Endothelial cell of hepatic sinusoid (primary cell): ENCODE measurements at regions not wholly inside any gene's neighbourhood (a gene's known extent, or its start where the extent isn't known, plus 50 kb on each side); places are given as distances from the start of the nearest gene placed in this dataset.

ENCODE experiments used
- in situ Hi-C: cut with HindIII; loops from 2 replicates; pipeline ENCODE4 v1.10.0; 2017; ENCODE audit warnings: low sequenced_read_pairs

DNA sequence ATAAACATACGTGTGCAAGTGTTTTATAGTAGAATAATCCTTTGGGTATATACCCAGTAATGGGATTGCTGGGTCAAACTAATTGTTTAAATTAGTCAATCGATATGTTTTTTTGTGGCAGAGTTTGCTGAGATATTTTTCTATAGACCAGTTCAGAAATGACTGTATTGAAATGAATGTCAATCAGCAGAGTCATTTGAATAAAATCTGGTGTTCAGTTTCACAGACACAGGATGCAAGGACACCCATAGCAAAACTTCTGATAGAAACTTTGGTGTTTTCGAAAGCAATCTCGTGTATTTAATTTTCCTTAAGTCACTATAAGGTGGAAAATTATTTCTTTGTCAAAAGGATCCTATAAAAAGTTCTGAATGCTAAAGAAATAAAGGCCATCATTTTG lies 434.4 kb downstream of the RAP2B start:
- in situ Hi-C loops: loop anchor here (10.0 kb wide), 1 partner anchor 572 kb away; no protein-coding TSS in a partner anchor

DNA sequence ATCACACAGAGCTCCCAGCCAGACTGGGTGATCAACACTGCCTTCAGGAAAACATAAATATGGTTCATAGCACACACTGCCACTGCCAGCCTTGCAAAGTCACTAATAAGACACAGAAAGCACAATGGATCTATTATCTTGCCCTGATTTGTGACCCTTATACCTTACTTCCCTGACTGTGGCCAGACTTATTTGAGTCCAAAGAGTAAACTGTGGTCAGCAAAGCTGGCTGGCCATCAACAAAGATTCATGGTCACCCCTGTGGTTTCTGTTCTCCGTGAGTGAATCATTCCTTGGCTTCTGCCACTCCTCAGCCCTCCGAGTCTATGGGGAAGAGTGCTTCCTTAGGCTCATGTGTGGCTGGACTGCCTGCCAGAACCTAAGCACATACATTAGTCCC lies 437.7 kb downstream of the RAP2B start:
- in situ Hi-C loops: loop anchor here (10.0 kb wide), 1 partner anchor 575 kb away; no protein-coding TSS in a partner anchor

DNA sequence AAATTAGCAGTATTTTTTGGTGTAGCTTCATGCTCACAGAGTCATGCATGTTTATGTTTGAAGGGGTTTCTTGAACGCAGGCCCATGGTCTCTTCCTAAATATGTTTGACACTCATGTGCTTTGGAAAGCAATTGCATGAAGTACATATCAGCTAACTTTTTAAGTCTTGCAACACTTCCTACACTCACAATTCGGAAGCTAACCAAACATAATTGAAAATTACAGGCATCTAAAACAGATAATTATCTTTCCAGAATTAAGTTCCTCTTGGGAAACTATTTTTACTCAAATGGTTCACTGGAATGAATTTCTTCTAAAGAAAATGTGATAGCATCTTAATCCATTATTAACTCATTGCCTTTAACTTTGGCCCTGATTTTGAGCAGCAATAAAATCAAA lies 438.9 kb downstream of the RAP2B start:
- in situ Hi-C loops: no loop called here

GRCh38 chr3:153601374-153601853 lies 439.4 kb downstream of the RAP2B start:
- in situ Hi-C loops: no loop called here

- in situ Hi-C loops: no loop called here
Measured at GRCh38 chr3:153602801-153603200, 440.8 kb downstream of the RAP2B start.

- in situ Hi-C loops: no loop called here
Measured at GRCh38 chr3:153614140-153614539, 452.1 kb downstream of the RAP2B start.

GRCh38 chr3:153614563-153614962 lies 452.5 kb downstream of the RAP2B start:
- in situ Hi-C loops: no loop called here

GRCh38 chr3:153615863-153616262 lies 453.8 kb downstream of the RAP2B start:
- in situ Hi-C loops: no loop called here

DNA sequence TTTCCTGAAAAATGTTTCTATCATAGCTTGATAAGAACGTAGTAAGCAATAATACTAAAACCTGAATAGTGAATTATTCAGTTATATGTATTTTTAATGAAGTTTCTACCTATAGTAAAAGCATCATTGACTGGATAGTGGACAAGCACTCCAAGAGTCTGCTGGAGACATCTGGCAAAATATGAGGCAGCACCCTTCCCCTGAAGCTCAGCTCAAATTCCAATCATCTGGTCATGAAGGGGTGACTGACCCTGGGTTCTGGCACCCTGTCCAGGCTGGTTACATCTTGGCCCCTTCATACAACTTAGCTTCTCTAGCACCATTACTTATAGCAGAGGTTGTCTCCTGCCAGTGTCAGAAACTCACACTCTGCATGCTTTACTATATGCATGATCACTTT lies 455.4 kb downstream of the RAP2B start:
- in situ Hi-C loops: no loop called here

GRCh38 chr3:153618176-153618575 lies 456.1 kb downstream of the RAP2B start:
- in situ Hi-C loops: no loop called here

DNA sequence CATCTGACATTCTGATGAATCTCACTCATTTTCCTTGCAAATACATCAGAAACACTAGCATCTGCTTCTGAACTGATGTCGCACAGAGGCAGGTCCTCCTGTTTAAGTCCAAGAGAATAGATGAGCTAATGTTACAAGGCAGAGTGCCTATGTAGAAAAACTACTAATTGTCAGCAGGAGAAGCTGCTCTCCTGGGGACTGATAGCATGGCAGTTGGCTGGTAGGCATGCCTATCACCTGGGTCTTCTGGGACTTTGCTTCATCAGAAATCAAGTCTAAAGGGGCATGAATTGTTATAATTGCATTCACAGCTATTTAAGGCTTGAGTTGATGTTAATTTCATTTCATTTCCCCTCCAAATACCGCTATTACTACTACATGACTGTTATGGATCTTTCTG lies 457.2 kb downstream of the RAP2B start:
- in situ Hi-C loops: no loop called here

- in situ Hi-C loops: no loop called here
Measured at GRCh38 chr3:153621953-153622352, 459.9 kb downstream of the RAP2B start.

GRCh38 chr3:153623834-153624233 lies 461.8 kb downstream of the RAP2B start:
- in situ Hi-C loops: no loop called here

DNA sequence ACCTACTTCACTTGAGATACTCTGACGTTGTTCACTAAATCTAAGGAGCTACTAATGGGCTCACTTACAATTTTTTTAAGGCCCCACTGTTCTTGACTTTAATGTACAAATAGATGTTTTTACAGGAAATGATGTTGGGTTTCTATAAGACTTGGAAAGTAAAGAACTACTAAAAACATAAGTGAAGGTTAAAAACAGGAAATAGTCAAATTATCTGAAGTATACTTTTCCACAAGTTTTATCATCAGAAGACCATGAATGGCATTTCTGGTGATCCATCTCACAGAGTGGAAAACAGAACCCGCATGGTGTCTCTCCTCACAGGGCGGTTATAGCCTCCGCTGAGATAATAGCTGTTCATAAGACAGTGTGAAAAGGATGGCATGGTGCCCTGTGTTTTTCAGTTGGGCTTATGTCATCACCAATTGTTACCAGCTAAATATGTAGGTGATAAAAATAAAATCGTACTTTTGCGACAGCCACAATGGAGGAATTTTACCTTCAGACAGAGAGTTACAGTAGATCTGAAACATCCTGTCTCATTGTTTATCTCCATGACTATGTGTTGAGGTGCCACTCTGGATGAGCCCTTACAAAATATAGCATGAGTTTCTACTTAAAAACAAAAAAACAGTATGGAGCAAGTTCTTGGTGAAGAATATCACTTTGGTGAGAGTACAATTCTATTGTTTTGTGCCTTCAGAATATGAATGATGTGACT lies 462.4 kb downstream of the RAP2B start:
- in situ Hi-C loops: no loop called here

DNA sequence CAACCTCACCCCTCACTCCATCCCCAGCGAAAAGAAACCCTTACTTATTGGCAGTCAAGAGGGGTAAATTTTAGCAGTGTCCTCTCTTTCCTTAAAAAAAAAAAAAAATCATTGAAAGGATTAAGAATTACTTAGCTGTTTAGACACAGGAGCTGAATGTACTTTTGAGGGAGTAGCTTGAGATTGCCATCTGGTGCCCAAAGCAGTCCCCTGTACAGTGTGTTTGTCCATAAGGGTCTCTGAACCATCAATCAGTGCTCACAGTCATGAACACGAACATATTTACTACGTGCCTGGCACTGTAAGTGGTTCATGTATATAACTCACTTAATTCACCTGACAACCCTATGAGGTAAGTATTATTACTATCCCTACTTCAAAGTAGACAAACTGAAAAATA lies 463.5 kb downstream of the RAP2B start:
- in situ Hi-C loops: no loop called here

- in situ Hi-C loops: no loop called here
Measured at GRCh38 chr3:153626158-153626557, 464.1 kb downstream of the RAP2B start.

GRCh38 chr3:153628591-153628990 lies 466.6 kb downstream of the RAP2B start:
- in situ Hi-C loops: no loop called here

DNA sequence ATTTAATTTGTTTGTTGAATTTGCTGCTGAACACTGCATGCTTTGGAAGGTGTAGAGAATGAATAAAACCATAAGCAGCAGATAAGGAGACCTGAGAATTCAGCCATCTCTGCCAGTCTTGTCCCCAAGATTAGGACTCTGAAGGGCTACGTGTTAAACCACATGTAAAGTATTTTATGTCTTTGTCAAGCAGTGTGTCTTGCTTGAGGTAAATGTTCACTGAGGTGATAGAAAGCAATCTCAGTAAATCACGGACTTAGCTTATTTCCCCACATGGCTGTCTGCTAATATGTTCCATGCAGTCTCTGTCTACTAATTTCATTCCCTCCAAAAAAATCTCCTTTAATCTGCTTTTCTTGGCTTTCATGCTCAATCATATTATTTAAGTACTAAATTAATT lies 467.1 kb downstream of the RAP2B start:
- in situ Hi-C loops: no loop called here

DNA sequence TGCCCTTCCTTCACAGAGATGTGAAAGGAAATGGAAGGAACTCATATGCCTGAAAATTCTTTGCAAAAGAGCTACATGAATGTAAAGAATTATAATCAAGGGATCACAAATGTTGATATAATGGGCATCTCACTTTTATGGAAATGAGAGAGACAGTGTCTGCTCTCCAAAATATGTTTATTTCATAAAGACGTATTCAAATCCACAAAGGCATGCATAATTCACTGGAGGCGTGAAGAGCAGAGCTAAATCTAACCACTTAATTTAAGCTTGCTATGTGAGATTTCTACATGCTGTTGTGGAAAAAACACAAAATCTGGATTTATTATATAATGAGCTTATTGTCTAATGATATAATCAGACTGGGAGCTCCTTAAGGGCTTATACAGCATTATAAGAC lies 469.1 kb downstream of the RAP2B start:
- in situ Hi-C loops: no loop called here

DNA sequence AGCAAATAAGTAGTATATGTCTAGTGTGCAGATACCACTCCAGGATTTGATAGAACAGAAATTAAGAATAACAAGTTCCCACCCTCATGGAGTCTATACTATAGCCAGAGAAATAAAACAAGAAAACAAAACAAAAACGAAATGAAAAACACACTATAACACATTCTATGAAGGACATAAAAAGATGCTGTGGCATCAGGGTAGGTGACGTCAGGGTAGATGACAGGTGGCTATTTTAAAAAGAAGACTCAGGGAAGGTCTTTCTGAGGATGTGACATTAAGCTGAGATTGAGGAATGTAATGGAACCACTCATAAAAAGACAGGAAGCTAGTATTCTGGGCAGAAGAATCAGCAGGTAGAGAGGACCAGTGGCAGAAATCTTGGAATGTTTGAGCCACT lies 469.6 kb downstream of the RAP2B start:
- in situ Hi-C loops: no loop called here

GRCh38 chr3:153633407-153633806 lies 471.4 kb downstream of the RAP2B start:
- in situ Hi-C loops: no loop called here

DNA sequence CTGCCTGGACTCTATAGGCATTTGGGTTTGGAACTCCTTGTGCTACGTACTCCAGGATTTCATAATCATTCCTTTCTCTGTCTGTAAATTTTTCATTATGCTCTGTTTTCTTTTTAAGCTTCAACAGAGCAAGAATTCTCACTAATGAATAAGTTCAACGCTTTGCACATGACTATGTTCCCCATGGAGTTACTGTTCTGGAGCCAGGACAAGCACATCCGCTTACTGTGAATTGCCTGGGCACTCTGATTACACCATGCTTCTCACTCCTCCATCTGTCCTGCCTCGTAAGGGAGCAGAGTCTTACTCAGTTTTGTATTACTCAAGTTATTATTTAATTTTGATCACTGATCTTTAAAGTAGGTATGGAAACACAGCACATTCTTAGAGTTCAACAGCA lies 472.7 kb downstream of the RAP2B start:
- in situ Hi-C loops: no loop called here

DNA sequence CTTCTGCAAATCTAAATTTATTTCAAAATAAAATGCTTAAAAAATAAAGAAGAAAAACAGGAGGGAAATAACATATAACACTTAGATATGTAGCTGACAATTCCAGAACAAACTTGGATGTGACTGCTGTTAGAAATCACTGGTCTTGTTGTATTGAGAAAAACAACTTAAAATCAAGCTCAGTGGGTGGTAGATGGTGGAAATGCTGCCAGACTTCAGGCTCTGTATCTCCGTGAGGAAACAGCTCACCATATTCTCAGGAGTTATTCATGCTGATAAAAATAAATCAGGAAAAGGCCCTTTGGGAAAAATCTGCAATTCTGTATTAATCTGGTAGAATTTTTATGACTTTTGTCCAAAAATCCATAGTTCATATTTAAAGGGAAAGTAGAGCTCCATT lies 477.6 kb downstream of the RAP2B start:
- in situ Hi-C loops: no loop called here
